Neural progenitor cell (in vitro differentiated cells): ENCODE measurements at regions not wholly inside any gene's neighbourhood (a gene's known extent, or its start where the extent isn't known, plus 50 kb on each side); places are given as distances from the start of the nearest gene placed in this dataset.

Source experiments
- CTCF ChIP-seq: fragments of 200-600 bp; sonication (generic); IDR thresholded peaks from 2 replicates; pipeline ENCODE4 v1.5.1; 2017; ENCODE audit warnings: antibody characterized with exemption, mild to moderate bottlenecking
- EZH2 ChIP-seq: fragments of 200-600 bp; sonication (generic); IDR thresholded peaks from 2 replicates; pipeline ENCODE4 v1.6.1; 2017; ENCODE audit warnings: antibody characterized with exemption, mild to moderate bottlenecking, moderate library complexity
- EZH2phosphoT487 ChIP-seq: fragments of 200-600 bp; sonication (generic); IDR thresholded peaks from 2 replicates; pipeline ENCODE4 v1.6.1; 2017; ENCODE audit warnings: antibody characterized with exemption

- TF ChIP-seq CTCF (no peak), EZH2phosphoT487 (no peak), EZH2 (no peak)
Observed at GRCh38 chr12:124446364-124446763, 121.0 kb downstream of the NCOR2 start.
